HG02571 (cell line): ENCODE measurements at regions not wholly inside any gene's neighbourhood (a gene's known extent, or its start where the extent isn't known, plus 50 kb on each side); places are given as distances from the start of the nearest gene placed in this dataset.
"Not testable (repeated sequence)": the region's sequence is repeated elsewhere in the genome, so short reads cannot be mapped to it uniquely, and the experiment has no call there.

Experiments
- ATAC-seq: cut with Tn5 transposase; IDR thresholded peaks from one replicate; pipeline ENCODE4 v1.9.1; 2021; ENCODE audit warnings: mild to moderate bottlenecking, moderate library complexity; ENCODE audit not compliant: unreplicated experiment

GRCh38 chr11:121909596-121909995 is 206.4 kb downstream of the BLID start:
- no peak for ATAC-seq

- no peak for ATAC-seq
Measured at GRCh38 chr11:121907379-121907778, 208.6 kb downstream of the BLID start.

GRCh38 chr11:121904148-121904547 is 211.9 kb downstream of the BLID start:
- ATAC-seq = no peak

GRCh38 chr11:121901886-121902285 is 214.1 kb downstream of the BLID start:
- ATAC-seq = no peak

- ATAC-seq = not testable (repeated sequence)
Measured at GRCh38 chr11:121901417-121901816, 214.6 kb downstream of the BLID start.

- no peak for ATAC-seq
Measured at GRCh38 chr11:121899520-121899919, 216.5 kb downstream of the BLID start.

GRCh38 chr11:121898903-121899302 is 217.1 kb downstream of the BLID start:
- ATAC-seq = no peak

GRCh38 chr11:121895919-121896318 is 220.1 kb downstream of the BLID start:
- ATAC-seq = no peak

GRCh38 chr11:121894581-121894980 is 221.4 kb downstream of the BLID start:
- ATAC-seq = no peak

GRCh38 chr11:121892863-121893262 is 223.2 kb downstream of the BLID start:
- ATAC-seq = no peak

- no peak for ATAC-seq
Measured at GRCh38 chr11:121892131-121892681, 223.8 kb downstream of the BLID start.

- ATAC-seq = no peak
Measured at GRCh38 chr11:121890946-121891515, 225.0 kb downstream of the BLID start.

GRCh38 chr11:121890377-121890776 is 225.6 kb downstream of the BLID start:
- ATAC-seq = no peak

GRCh38 chr11:121889931-121890330 is 226.1 kb downstream of the BLID start:
- no peak for ATAC-seq

- no peak for ATAC-seq
Measured at GRCh38 chr11:121889186-121889585, 226.8 kb downstream of the BLID start.

- no peak for ATAC-seq
Measured at GRCh38 chr11:121887976-121888557, 227.9 kb downstream of the BLID start.

GRCh38 chr11:121887569-121887968 is 228.4 kb downstream of the BLID start:
- no peak for ATAC-seq

GRCh38 chr11:121886996-121887395 is 229.0 kb downstream of the BLID start:
- ATAC-seq = no peak

- no peak for ATAC-seq
Measured at GRCh38 chr11:121886005-121886734, 229.8 kb downstream of the BLID start.

- no peak for ATAC-seq
Measured at GRCh38 chr11:121884626-121885025, 231.4 kb downstream of the BLID start.

GRCh38 chr11:121881806-121882205 is 234.2 kb downstream of the BLID start:
- ATAC-seq = no peak

GRCh38 chr11:121877152-121877551 is 238.9 kb downstream of the BLID start:
- no peak for ATAC-seq
